ENCODE measurements at regions not wholly inside any gene's neighbourhood (a gene's known extent, or its start where the extent isn't known, plus 50 kb on each side); places are given as distances from the start of the nearest gene placed in this dataset.
"Not testable (repeated sequence)": the region's sequence is repeated elsewhere in the genome, so short reads cannot be mapped to it uniquely, and the experiment has no call there.

GRCh38 chr7:5121256-5121655, 68.8 kb upstream of the WIPI2 start:
- DNase-seq (ENCODE audit: low read depth, low spot score); H3K4me3 ChIP-seq (ENCODE audit: low read depth, low read length); in situ Hi-C loops (cut with HindIII; ENCODE audit: low sequenced_read_pairs): not testable (repeated sequence)

- in situ Hi-C loops (cut with HindIII; ENCODE audit: low sequenced_read_pairs); DNase-seq (ENCODE audit: low read depth, low spot score); H3K4me3 ChIP-seq (ENCODE audit: low read depth, low read length): not testable (repeated sequence)
Measured at GRCh38 chr7:5131238-5131637, 58.8 kb upstream of the WIPI2 start.

GRCh38 chr7:5132539-5132938, 57.5 kb upstream of the WIPI2 start:
- TF ChIP-seq CTCF (IDR thresholded peaks at IDR 0.05; ENCODE audit: low read depth, low read length), result no peak
- no peak for DNase-seq (ENCODE audit: low read depth, low spot score)
- in situ Hi-C loops (cut with HindIII; ENCODE audit: low sequenced_read_pairs), result no loop called here
- no peak overlapping the region for H3K4me3 ChIP-seq (ENCODE audit: low read depth, low read length)

GRCh38 chr7:5139998-5140397, 50.0 kb upstream of the WIPI2 start:
- DNase-seq (ENCODE audit: low read depth, low spot score), result no peak
- in situ Hi-C loops (cut with HindIII; ENCODE audit: low sequenced_read_pairs), result no loop called here
- TF ChIP-seq CTCF (IDR thresholded peaks at IDR 0.05; ENCODE audit: low read depth, low read length), result peak; percentile 42
- no peak overlapping the region for H3K4me3 ChIP-seq (ENCODE audit: low read depth, low read length)

Measured in astrocyte of the spinal cord (primary cell).